ENCODE measurements at regions not wholly inside any gene's neighbourhood (a gene's known extent, or its start where the extent isn't known, plus 50 kb on each side); places are given as distances from the start of the nearest gene placed in this dataset.
A peak's percentile ranks its signal among the peaks of the same experiment; 100 is the strongest.

GRCh38 chr2:104939570-104940217, 85.8 kb downstream of the POU3F3 start:
- no TSS peak for BruUV-seq (replicated peaks)
- ChIA-PET CTCF (no interaction called here), POLR2A (no interaction called here)
- intact Hi-C loops (cut with micrococcal nuclease; ENCODE audit: unreplicated experiment) = no loop called here
- Mint-ChIP-seq H3K9me3 (ENCODE audit: unreplicated experiment) (no peaks in the 10 kb centered on the region), H3K27ac (ENCODE audit: unreplicated experiment) (no peak overlapping the region), H3K27me3 (ENCODE audit: insufficient read depth, unreplicated experiment) (peaks cover 13% of the 10 kb centered on the region), H3K4me3 (ENCODE audit: unreplicated experiment) (no peak overlapping the region), H3K4me1 (ENCODE audit: low read depth, unreplicated experiment) (no peaks in the 10 kb centered on the region), H3K36me3 (ENCODE audit: insufficient read depth, unreplicated experiment) (no peaks in the 10 kb centered on the region)
- Histone ChIP-seq H3K4me3 (ENCODE audit: low read depth, low read length) (no peak overlapping the region), H3K27me3 (replicated peaks; ENCODE audit: control insufficient read depth, insufficient read depth, low read length) (no peaks in the 10 kb centered on the region; the same call in 1 of the 2 replicates), H3K9me3 (no peaks in the 10 kb centered on the region), H3K4me1 (no peaks in the 10 kb centered on the region), H3K36me3 (ENCODE audit: control insufficient read depth, insufficient read depth, low read length) (no peaks in the 10 kb centered on the region)
- TF ChIP-seq CTCF (IDR thresholded peaks at IDR 0.05; ENCODE audit: insufficient read depth in 1 of 2, low read depth in 1 of 2, low read length in 1 of 2, severe bottlenecking in 1 of 2, unreplicated experiment in 1 of 2) = no peak
- DNase-seq = no peak

- intact Hi-C loops (cut with micrococcal nuclease; ENCODE audit: unreplicated experiment) = no loop called here
- ChIA-PET POLR2A (no interaction called here), CTCF (interaction anchor here (0.6 to 0.8 kb wide), 2 partner anchors 21 to 1659 kb away, joined by 3 read pairs; no protein-coding TSS in a partner anchor)
These were observed 90.6 kb downstream of the POU3F3 start for GRCh38 chr2:104944495-104944894.

GRCh38 chr2:104945121-104945520, 91.2 kb downstream of the POU3F3 start:
- no peak overlapping the region for H3K27ac Mint-ChIP-seq (ENCODE audit: unreplicated experiment)
- CTCF ChIA-PET = no interaction called here

More at GRCh38 chr2:104944495-104944894, 90.6 kb downstream of the POU3F3 start:
- Mint-ChIP-seq H3K4me1 (ENCODE audit: low read depth, unreplicated experiment) (no peaks in the 10 kb centered on the region), H3K27me3 (ENCODE audit: insufficient read depth, unreplicated experiment) (peaks cover 11% of the 10 kb centered on the region), H3K9me3 (ENCODE audit: unreplicated experiment) (no peaks in the 10 kb centered on the region), H3K36me3 (ENCODE audit: insufficient read depth, unreplicated experiment) (no peaks in the 10 kb centered on the region), H3K4me3 (ENCODE audit: unreplicated experiment) (no peak overlapping the region), H3K27ac (ENCODE audit: unreplicated experiment) (no peak overlapping the region)
- Histone ChIP-seq H3K4me1 (no peaks in the 10 kb centered on the region), H3K36me3 (ENCODE audit: control insufficient read depth, insufficient read depth, low read length) (no peaks in the 10 kb centered on the region), H3K9me3 (no peaks in the 10 kb centered on the region), H3K27me3 (replicated peaks; ENCODE audit: control insufficient read depth, insufficient read depth, low read length) (no peaks in the 10 kb centered on the region; the same call in 1 of the 2 replicates), H3K4me3 (ENCODE audit: low read depth, low read length) (no peak overlapping the region)
- no TSS peak for BruUV-seq (replicated peaks)
- peak; percentile 41 to 70 for TF ChIP-seq CTCF (IDR thresholded peaks at IDR 0.05; ENCODE audit: insufficient read depth in 1 of 2, low read depth in 1 of 2, low read length in 1 of 2, severe bottlenecking in 1 of 2, unreplicated experiment in 1 of 2)
- peak in 1 of 2 experiments; percentile 49 for DNase-seq

More at GRCh38 chr2:104945121-104945520, 91.2 kb downstream of the POU3F3 start:
- no peaks in the 10 kb centered on the region for H3K9me3 ChIP-seq
- no peak for DNase-seq
- no peak for TF ChIP-seq CTCF (IDR thresholded peaks at IDR 0.05; ENCODE audit: insufficient read depth in 1 of 2, low read depth in 1 of 2, low read length in 1 of 2, severe bottlenecking in 1 of 2, unreplicated experiment in 1 of 2)
- H3K4me1 ChIP-seq = no peaks in the 10 kb centered on the region
- intact Hi-C loops (cut with micrococcal nuclease; ENCODE audit: unreplicated experiment) = no loop called here
- H3K36me3 ChIP-seq (ENCODE audit: control insufficient read depth, insufficient read depth, low read length) = no peaks in the 10 kb centered on the region
- no peak overlapping the region for H3K4me3 Mint-ChIP-seq (ENCODE audit: unreplicated experiment)
- BruUV-seq (replicated peaks) = no TSS peak
- no peaks in the 10 kb centered on the region for H3K9me3 Mint-ChIP-seq (ENCODE audit: unreplicated experiment)
- H3K27me3 ChIP-seq (replicated peaks; ENCODE audit: control insufficient read depth, insufficient read depth, low read length) = no peaks in the 10 kb centered on the region; the same call in 1 of the 2 replicates
- POLR2A ChIA-PET = no interaction called here
- peaks cover 11% of the 10 kb centered on the region for H3K27me3 Mint-ChIP-seq (ENCODE audit: insufficient read depth, unreplicated experiment)
- no peak overlapping the region for H3K4me3 ChIP-seq (ENCODE audit: low read depth, low read length)
- H3K4me1 Mint-ChIP-seq (ENCODE audit: low read depth, unreplicated experiment) = no peaks in the 10 kb centered on the region
- H3K36me3 Mint-ChIP-seq (ENCODE audit: insufficient read depth, unreplicated experiment) = no peaks in the 10 kb centered on the region
